Small intestine (tissue), 7 donors: ENCODE measurements at regions not wholly inside any gene's neighbourhood (a gene's known extent, or its start where the extent isn't known, plus 50 kb on each side); places are given as distances from the start of the nearest gene placed in this dataset.

Source experiments
- DNase-seq, 2 donors: peaks; one replicate each; pipeline versions ENCODE4 v3.0.0 to v3.0.0-alpha.2; 2013
- FAIRE-seq: peaks from 2 replicates; lab custom pipeline; 2012; peaks lifted over from hg19 to GRCh38; lab: Jason Lieb, UNC
- H3K27ac ChIP-seq, 3 donors: one replicate each; pipeline ENCODE4 v1.5.1; 2013; ENCODE audit warnings: low read length in 2 of 3, mild to moderate bottlenecking in 2 of 3, control low read depth in 1 of 3, inconsistent platforms in 1 of 3, low read depth in 1 of 3, moderate library complexity in 1 of 3
- H3K27me3 ChIP-seq, 3 donors: one replicate each; pipeline ENCODE4 v1.6.1; 2013; ENCODE audit warnings: low read length in 3 of 3, inconsistent platforms in 1 of 3; ENCODE audit not compliant: control insufficient read depth in 3 of 3, insufficient read depth in 3 of 3
- H3K36me3 ChIP-seq, 3 donors: one replicate each; pipeline ENCODE4 v1.6.1; 2013; ENCODE audit warnings: low read length in 3 of 3, inconsistent platforms in 1 of 3, low read depth in 1 of 3, mild to moderate bottlenecking in 1 of 3, moderate library complexity in 1 of 3; ENCODE audit not compliant: control insufficient read depth in 3 of 3, insufficient read depth in 2 of 3
- H3K4me1 ChIP-seq, 3 donors: one replicate each; pipeline ENCODE4 v1.6.1; 2013; ENCODE audit warnings: low read length in 2 of 3, inconsistent platforms in 1 of 3, low read depth in 1 of 3, mild to moderate bottlenecking in 1 of 3, moderate library complexity in 1 of 3; ENCODE audit not compliant: control insufficient read depth in 3 of 3, insufficient read depth in 2 of 3
- H3K4me3 ChIP-seq, 3 donors: one replicate each; pipeline ENCODE4 v1.5.1; 2013; ENCODE audit warnings: low read length in 3 of 3, control low read depth in 1 of 3, inconsistent platforms in 1 of 3, low read depth in 1 of 3, mild to moderate bottlenecking in 1 of 3, moderate library complexity in 1 of 3
- H3K9me3 ChIP-seq, 2 donors: one replicate each; pipeline ENCODE4 v1.6.1; 2013; ENCODE audit warnings: low read depth in 1 of 2, low read length in 1 of 2; ENCODE audit not compliant: control insufficient read depth in 2 of 2, insufficient read depth in 1 of 2
- WGBS, 3 donors: extraction: QIAGEN DNeasy Blood & Tissue Kit; methylation state at CpG; one replicate each; pipeline ENCODE4 v1.1.7; 2013; 5-methylcytosine and 5-hydroxymethylcytosine counted together
- donor health status: healthy with polysubstance abuse.
- donor health status: control.
- donor health status: control.
- donor health status: Bipolar disorder and iron deficiency.
- donor health status: healthy.

DNA sequence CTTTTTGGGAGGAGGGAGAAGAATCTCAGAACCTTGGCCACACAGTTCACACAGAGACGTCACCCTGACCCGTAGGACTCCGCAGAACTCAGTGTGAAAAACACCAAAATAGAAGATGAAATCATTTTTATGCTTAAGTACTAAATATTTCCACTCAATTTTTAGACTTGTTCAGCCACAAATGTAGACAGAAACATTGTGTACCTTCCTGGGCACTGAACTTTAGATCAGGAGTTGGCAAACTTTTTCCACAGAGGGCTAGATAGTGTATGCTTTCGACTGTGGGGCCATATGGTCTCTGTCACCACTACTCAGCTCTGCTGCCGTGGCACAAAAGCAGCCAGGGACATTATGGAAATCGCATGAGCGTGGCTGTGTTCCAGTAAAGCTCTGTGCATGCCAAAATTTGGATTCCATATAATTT, 61.8 kb upstream of the STOX2 start:
- no peaks in the 10 kb centered on the region for H3K9me3 ChIP-seq
- no peak overlapping the region for H3K27ac ChIP-seq
- H3K4me3 ChIP-seq: no peak overlapping the region
- no peak for DNase-seq
- 64 to 87% (median 84%) methylated on average over 7 of the region's 7 CpGs for WGBS, 3 donors
- H3K36me3 ChIP-seq: no peaks in the 10 kb centered on the region
- no peaks in the 10 kb centered on the region for H3K4me1 ChIP-seq
- FAIRE-seq: no peak
- no peaks in the 10 kb centered on the region for H3K27me3 ChIP-seq

DNA sequence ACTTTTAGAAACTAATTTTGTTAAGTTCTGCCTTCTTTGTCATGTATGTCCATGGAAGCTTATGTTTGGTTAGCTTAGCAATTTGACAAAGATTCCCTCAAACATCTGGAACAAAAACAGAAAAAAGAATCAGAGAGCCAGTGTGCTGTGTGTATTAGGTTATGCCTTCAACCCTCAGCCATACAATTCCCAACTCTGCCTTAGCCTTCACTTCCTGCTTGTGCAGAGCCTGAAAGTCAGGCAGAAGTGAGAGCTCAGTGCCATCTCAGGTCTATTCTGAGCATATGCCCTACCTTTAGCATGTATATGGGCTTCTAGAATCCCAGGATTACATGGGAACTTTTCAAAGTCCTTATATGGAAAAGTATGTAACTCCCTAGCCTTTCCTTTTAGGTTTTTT, 58.2 kb upstream of the STOX2 start:
- Histone ChIP-seq H3K4me3 (no peak overlapping the region), H3K9me3 (no peaks in the 10 kb centered on the region), H3K27ac (no peak overlapping the region), H3K36me3 (no peaks in the 10 kb centered on the region), H3K4me1 (no peaks in the 10 kb centered on the region), H3K27me3 (no peaks in the 10 kb centered on the region)
- FAIRE-seq (no peak), DNase-seq (no peak)

DNA sequence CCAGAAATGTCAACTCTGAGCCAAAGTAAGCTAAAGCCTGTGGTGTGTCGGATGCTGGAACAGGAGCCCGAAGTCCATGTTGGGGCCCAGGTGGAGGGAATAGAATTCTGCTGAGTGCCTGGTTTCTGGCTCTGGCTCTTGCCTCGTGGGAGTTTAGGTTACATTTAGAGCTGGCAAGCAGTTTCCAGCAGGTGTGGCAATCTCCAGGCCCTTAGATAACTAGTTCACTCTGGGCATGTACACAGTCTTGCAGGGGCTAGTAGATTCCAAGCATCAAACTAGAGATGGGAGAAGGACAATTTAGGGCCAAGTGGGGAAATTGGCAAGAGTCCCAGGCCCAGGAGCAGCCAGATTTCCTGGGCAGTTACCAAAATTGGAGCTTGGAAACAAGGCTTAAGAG, 56.3 kb upstream of the STOX2 start:
- peak in 1 of 2 donors; percentile 9 for DNase-seq
- Histone ChIP-seq H3K4me3 (no peak overlapping the region), H3K27ac (no peak overlapping the region), H3K4me1 (no peaks in the 10 kb centered on the region), H3K36me3 (no peaks in the 10 kb centered on the region), H3K9me3 (no peaks in the 10 kb centered on the region), H3K27me3 (no peaks in the 10 kb centered on the region)
- no peak for FAIRE-seq
- WGBS, 3 donors: 11 to 42% (median 16%) methylated on average over 3 of the region's 3 CpGs

DNA sequence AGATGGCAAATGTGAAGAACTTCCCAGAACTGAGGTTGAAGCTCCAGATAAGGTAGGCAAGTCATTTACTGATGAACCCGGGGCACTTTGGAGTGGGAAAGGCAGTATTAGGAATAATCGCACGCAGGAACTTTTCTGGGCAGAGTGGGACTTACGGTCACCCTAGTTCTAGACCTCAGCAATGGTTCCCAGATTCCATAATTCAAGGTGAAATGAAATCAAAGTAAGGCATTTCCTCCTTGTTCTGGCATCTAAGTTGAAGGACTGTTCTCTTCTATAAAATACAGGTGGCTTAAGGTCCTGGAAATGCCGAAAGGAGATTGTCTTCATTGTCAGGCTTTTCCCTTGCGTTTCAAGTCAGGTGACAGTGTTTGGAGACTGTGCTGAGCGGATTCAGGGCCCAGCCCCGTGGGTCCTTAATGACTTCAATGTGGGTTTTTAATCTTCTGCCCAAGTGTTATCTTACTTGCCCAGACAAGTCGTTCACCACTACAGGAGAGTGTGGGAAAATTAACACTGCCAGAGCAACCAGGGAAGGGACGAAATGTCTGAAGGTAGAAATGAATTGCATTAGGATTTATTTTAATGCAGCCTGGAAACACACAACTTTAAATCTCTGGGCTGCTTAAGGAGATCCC, 52.1 kb upstream of the STOX2 start:
- Histone ChIP-seq H3K27me3 (peaks cover 0 to 2% (median 0%) of the 10 kb centered on the region in 3 donors), H3K4me1 (no peaks in the 10 kb centered on the region), H3K9me3 (no peaks in the 10 kb centered on the region), H3K4me3 (no peak overlapping the region), H3K36me3 (no peaks in the 10 kb centered on the region), H3K27ac (no peak overlapping the region)
- no peak for FAIRE-seq
- no peak for DNase-seq
- WGBS, 3 donors: 63 to 78% (median 68%) methylated on average over 10 of the region's 10 CpGs

DNA sequence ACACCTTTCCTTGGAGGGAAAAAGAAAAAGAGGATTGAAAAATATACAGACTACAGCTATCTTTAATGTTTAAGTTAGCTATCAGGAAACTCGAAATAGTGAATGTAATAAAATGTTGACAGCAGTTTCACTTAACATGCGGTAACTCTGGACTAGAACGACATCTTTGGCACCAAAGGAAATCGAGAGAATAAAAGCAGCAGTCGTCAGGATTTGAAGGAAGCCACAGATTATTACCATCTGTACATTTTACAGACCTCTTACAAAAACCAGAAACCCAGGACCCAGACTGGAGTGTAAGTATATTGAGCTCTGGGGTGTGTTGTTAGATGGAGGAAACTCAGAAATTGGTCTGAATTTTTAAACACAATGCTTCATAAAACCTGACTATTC, 51.6 kb upstream of the STOX2 start:
- WGBS, 3 donors: 34 to 43% (median 41%) methylated on average over 5 of the region's 5 CpGs
- no peak for DNase-seq
- Histone ChIP-seq H3K27me3 (peaks cover 0 to 2% (median 0%) of the 10 kb centered on the region in 3 donors), H3K4me3 (no peak overlapping the region), H3K9me3 (no peaks in the 10 kb centered on the region), H3K36me3 (no peaks in the 10 kb centered on the region), H3K4me1 (no peaks in the 10 kb centered on the region), H3K27ac (no peak overlapping the region)
- no peak for FAIRE-seq
